ENCODE measurements at regions not wholly inside any gene's neighbourhood (a gene's known extent, or its start where the extent isn't known, plus 50 kb on each side); places are given as distances from the start of the nearest gene placed in this dataset.
"Not testable (repeated sequence)": the region's sequence is repeated elsewhere in the genome, so short reads cannot be mapped to it uniquely, and the experiment has no call there.

- no peak for DNase-seq
These were observed 92.8 kb upstream of the PARD3 start for GRCh38 chr10:34907743-34908430.

GRCh38 chr10:34906067-34906965 lies 91.2 kb upstream of the PARD3 start:
- DNase-seq: no peak

- no peak for DNase-seq
These were observed 90.3 kb upstream of the PARD3 start for GRCh38 chr10:34905200-34905927.

DNA sequence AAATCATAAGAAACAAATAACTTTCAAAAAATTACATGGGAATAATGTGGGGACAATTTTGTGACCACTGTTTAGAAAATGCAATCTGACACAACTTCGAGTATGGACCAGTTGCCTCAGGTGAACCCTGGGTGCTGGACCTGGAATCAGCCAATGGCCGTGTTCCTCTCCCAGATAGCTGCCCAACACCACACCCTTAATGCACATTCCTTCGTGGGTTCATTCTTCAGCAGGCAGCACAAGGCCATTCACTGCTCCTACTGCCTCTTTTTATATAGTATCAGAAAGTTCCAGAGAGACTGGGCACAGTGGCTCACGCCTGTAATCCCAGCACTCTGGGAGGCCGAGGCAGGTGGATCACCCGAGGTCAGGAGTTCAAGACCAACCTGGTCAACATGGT lies 89.1 kb upstream of the PARD3 start:
- DNase-seq: no peak

DNA sequence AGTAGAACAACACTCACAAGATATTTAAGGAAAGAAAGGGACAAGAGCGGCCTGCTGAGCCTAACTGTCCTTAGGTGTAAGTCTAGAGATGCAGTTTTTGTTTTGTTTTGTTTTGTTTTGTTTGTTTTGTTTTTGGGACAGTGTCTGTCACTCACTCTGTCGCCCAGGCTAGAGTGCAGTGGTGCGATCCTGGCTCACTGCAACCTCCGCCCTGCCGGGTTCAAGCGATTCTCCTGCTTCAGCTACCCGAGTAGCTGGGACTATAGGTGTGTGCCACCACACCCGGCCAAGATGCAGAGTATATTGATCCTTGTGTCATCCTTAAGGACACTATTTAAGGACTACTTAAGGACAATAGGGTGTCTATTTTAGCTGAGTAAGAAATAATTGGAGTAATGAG lies 84.1 kb upstream of the PARD3 start:
- DNase-seq: no peak

GRCh38 chr10:34895977-34896376 lies 80.9 kb upstream of the PARD3 start:
- DNase-seq: no peak

- not testable (repeated sequence) for DNase-seq
These were observed 80.0 kb upstream of the PARD3 start for GRCh38 chr10:34895046-34895445.

- not testable (repeated sequence) for DNase-seq
These were observed 77.4 kb upstream of the PARD3 start for GRCh38 chr10:34892521-34892920.

DNA sequence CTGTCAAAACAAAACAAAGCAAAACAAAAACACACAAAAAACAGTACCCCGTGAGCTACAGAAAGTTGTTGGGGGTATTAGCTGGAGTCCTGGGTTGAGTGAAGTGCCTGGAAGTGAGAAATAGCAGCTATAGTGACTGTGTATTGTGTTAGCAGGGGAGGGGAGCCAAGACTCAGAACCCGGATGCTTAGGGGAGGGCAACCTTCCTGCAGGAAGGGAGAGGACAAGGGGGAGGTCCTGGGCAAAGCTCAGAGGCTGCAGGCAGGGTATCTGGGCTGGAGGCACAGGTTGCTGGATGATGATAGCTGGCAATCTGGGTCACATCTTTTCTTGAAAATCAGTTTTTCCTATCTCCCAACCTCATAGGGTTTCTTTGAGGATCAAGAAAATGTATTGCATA lies 75.8 kb upstream of the PARD3 start:
- no peak for DNase-seq

DNA sequence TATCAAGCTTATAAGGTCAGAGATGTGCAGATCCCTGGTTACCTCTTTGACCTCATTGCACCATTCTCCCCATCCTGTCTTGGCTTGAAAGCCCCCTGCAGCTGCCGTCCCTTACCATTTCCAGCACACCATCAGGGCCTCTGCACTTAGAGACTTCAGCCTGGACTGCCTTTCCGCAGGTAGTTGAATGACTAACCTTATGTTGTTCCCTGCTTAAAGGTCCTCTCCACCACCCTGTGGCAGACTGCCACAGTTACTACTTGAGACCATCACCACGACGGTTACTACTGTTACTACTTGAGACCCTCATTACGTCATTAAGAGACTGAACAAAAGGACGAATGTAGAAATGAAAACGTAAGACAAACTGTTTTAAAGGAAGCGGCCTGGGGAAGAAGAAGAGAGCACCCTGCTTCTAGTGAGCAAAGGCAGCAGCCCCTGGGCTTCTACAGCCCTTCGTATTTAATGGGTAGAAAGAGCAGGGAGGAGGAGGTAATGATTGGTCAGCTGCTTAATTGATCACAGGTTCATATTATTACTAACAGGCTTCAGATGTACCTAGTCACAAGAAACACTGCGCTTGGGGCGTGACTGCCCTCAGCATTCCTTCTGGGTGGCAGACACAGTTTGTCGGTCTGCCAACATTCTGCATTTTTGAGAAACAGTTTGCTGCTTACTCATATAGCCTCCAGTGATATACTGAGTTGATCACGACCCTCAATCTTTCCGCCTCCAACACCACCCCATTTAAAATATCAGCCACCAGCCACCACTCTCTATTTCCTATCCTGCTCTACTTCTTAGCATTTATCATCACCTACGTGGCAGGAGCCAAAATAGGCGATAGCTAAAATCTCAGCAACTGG lies 74.1 kb upstream of the PARD3 start:
- DNase-seq: no peak

DNA sequence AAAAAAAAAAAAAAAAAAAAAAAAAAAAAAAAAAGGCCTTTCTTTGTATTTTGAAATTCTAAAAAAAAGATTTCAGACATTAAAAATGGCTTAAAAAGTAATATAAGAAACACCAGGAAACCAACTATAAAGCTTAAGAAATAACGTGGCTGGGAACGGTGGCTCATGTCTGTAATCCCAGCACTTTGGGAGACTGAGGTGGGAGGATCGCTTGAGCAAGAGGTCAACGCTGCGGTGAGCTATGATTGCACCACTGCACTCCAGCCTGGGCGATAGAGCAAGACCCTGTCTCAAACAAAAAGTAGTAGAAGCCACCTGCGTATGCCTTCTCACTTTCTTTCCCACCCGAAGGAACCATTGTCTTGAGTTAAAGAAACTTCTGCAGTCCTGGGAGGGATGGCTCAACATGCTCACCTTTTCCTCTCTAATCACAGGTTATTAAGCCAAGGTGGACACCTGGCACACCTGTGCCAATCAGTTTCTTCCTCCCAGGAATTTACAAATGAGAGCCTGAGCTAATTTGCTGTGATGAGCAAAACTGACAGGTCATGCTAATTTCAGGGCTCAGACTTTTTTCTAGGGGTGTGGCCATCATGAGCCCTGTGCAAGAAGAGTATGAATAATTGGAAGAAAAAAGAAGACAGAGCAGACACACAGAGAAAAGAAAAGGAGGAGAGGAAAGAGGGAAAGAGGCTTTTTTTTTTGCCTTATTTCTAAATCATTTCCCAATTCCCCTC lies 72.0 kb upstream of the PARD3 start:
- no peak for DNase-seq

DNA sequence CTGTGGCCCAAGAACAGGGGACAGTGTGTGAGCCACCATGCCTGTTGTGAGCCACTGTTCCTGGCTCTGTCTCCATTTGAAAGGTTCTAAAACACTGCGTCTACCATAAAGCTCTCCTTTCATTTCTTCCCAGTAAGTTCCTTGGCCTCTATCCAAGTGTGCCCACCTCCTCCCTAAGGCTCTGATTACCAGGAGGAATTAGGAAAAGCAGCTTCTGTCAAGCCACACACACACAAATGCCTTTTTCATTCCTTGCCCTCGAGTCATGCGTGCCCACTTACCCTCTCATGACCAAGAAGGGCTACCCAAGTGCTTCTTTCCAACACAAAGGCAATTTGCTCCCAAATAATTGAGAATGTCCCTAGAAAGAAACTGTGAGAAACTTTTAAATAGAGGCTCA lies 70.8 kb upstream of the PARD3 start:
- no peak for DNase-seq

GRCh38 chr10:34885011-34885410 lies 69.9 kb upstream of the PARD3 start:
- DNase-seq: no peak

- DNase-seq: no peak
These were observed 69.3 kb upstream of the PARD3 start for GRCh38 chr10:34884272-34884952.

DNA sequence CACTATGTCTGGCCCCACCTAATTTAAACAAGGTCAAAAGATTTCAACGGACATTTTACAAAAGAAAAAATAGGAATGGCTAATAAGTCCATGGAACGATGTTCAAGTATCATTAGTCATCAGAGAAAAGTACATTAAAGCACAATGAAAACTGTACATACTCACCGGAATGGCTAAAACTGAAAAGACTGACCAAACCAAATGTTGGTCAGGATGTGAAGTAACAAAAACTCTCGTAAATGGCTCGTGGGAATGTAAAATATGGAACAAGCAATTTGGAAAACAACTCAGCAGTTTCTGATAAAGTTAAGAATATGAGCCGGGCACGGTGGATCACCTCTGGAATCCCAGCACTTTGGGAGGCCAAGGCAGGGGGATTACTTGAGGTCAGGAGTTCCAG lies 65.7 kb upstream of the PARD3 start:
- DNase-seq: no peak

DNA sequence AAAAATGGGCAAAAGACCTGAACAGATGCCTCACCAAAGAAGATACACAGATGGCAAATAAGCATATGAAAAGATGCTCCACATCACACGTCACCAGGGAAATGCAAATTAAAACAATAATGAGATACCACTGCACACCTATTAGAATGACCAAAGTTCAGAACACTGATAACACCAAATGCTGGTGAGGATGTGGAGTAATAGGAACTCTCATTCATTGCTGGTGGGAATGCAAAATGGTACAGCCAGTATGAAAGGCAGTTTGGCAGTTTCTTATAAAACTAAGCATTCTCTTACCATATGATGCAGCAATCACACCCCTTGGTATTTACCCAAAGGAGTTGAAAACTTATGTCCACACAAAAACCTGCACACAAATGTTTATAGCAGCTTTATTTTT lies 63.6 kb upstream of the PARD3 start:
- DNase-seq: not testable (repeated sequence)

DNA sequence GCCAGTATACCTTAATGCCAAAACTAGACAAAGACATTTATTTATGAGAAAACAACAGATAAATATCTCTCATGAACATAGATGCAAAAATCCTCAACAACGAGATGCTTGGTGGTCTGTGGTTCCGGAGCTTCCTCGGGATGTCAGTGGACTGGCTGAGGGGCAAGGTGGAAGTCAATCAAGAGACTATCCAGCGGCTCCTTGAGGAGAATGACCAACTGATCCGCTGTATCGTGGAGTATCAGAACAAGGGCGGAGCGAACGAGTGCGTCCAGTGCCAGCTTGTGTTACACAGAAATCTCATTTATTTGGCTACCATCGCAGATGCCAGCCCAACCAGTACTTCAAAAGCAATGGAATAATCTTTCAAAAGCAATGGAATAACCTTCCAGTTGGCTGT lies 60.0 kb upstream of the PARD3 start:
- DNase-seq: no peak

- DNase-seq: no peak
These were observed 57.7 kb upstream of the PARD3 start for GRCh38 chr10:34872820-34873219.

GRCh38 chr10:34869135-34869836 lies 54.2 kb upstream of the PARD3 start:
- DNase-seq: no peak

- no peak for DNase-seq
These were observed 53.5 kb upstream of the PARD3 start for GRCh38 chr10:34868589-34868988.

GRCh38 chr10:34866848-34867247 lies 51.8 kb upstream of the PARD3 start:
- no peak for DNase-seq

Data from SHP77 treated with DMSO at 0.1 percent for 48 hours (cell line).